NCI-H526 treated with DMSO at 0.1 percent for 48 hours (cell line): ENCODE measurements at regions not wholly inside any gene's neighbourhood (a gene's known extent, or its start where the extent isn't known, plus 50 kb on each side); places are given as distances from the start of the nearest gene placed in this dataset.
A peak's percentile ranks its signal among the peaks of the same experiment; 100 is the strongest.
"Not testable (repeated sequence)": the region's sequence is repeated elsewhere in the genome, so short reads cannot be mapped to it uniquely, and the experiment has no call there.

Source experiments
- DNase-seq: peaks from one replicate; lab custom pipeline; 2025; lab: John Stamatoyannopoulos, UW

DNA sequence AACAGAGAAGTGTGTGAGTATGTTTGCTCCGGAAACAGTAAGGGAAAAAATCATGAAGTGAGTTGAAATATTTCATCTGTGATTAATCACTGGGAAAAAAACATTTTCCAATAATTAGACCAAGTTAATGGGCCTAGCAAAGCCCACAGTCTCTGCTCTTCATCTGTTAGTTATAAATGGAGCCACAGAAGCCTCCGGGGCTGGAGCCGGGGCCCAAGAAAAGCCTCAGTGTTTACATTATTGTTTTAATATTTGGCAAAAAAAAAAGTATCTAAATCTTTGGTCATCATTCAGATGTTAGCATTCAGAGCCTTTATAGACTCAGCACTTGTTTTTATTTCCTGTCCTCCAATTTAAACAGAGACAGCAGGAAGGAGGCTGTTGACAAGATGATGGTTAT is 115.0 kb downstream of the UBE2U start:
- DNase-seq, result no peak

DNA sequence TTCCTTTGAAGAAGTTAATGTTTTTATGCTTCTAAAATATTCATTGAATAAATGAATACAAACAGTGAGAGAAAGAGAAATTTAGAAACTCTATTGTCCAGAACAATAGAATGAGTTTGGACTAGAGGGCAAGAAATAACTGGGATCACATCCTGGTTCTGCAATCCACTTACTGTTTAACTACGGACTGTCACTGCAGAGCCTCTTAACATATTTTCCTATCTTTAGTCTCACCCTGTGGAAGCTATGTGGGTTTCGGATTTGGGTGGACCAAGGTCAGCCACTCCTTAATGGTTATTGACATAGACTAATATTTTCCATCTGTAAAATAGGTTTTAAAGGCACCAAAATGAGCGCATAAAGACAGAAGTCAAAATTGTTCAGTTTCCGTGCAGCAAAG is 116.6 kb downstream of the UBE2U start:
- DNase-seq, result no peak

DNA sequence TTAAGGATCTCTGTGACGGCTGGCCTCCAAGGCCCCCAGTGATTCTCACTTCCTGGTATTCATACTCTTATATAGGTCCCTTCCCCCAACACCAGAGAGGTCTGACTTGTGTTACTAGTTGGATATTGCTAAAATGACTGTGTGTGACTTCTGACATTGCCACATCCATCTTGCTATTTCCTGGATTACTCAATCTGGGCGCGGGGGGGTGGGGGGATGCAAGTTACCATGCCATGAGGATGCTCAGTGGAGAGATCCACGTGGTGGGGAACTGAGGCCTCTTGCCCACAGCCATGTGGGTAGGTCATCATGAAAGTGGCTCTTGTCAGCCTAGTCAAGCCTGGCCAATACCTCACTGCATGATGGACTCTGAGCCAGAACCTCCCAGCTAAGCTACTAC is 117.0 kb downstream of the UBE2U start:
- no peak for DNase-seq

DNA sequence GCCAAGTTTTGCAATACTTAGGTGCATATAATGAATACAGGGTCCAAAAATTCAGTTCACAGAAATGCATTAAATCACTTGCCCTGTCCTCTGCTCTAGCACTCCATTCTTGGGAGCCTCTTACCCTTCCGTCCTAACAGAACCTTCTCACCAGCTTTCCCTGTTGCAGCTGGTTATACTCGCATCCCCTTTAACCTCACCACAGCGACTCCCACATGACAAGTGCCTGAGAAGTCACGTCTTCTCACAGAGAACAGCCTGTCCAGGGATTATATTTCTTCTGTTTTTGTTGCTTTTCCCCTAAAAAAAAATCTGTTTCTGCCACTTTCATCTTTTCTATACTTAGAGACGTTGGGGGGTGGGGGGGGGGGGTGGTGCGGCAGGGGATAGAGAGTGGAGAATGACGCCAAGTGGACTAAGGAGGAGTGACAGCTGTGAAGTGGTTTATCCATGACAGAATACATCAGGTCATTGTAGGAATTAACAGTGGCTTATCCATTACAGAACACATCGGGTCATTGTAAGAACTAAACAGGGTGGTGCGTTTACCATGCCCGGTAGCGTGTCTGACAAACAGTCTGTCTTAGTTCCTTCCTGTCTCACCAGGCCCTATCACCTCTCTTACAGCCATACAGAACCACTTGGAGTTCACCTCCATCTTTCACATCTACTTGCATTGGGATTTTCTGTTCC is 117.6 kb downstream of the UBE2U start:
- no peak for DNase-seq

DNA sequence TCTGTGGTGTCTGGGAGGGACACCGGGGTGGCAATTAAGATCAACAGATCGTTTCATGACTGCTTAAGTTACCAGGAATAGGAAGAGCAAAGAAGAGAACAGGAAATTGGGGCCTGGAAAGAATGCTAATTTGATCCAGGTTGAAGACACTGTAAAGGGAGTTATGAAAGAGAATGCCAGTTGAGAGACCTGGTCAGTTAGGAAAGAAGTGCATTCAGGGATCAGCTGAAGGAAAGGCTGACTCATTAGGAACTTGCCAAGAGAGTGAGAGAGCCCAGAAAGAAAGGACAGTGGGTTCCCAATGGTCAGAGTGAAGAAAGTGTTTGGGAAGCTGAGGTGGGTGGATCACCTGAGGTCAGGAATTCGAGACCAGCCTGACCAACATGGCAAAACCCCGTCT is 119.6 kb downstream of the UBE2U start:
- no peak for DNase-seq

DNA sequence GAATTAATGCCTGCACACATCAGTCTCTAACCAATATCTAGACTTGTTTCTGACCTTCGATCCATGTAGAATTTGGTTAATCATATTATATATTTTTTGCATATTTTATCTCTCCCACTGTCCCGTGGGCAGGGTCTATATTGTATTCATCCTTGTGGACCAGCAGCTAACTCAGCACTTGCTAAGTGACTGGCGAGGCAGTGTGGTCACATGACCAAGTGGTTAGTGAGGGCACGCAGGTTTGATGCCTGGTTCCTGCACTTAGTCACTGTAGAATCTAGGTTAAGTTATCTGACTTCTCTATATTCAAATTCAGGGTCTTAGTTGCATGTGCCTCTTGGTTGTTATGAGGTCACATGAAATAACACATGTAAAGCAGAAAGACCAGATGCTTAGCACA is 120.5 kb downstream of the UBE2U start:
- DNase-seq, result no peak

DNA sequence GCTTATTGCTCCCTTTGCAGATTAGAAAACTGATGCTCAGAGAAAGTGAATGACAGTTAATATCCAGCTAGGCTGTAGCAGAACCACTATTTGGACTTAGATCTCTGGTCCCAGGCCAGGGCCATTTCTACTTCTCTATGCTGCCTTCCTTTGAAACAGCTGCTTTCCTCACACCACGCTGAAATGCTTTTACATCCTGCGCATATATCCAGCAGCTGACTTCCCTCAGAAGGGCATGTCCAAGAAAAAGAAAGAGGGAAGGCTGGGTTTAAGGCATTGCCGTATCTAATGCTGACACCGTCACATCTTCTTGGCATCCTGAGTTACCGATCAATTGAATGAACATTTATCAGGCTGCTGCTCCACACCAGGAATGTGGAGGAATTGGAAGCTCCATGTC is 122.4 kb downstream of the UBE2U start:
- no peak for DNase-seq

DNA sequence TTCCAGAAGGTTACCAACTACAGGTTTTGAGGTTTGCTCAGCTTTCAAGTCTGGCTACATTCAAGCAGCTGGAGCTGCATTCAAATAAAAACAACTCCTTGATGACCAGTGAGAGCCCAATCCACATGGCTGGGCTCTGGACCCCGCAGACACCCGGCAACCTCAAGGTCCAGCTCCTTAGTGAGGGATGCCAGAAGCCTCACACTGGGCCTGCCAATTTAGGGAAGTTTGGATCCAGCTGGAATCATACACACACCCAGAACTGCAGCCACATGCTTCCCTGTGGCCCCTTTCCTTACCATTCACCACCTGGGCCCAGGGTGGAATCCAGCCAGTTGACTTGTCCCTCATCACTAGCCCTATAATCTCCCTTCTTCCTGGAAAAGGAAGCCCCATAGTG is 123.7 kb downstream of the UBE2U start:
- no peak for DNase-seq

DNA sequence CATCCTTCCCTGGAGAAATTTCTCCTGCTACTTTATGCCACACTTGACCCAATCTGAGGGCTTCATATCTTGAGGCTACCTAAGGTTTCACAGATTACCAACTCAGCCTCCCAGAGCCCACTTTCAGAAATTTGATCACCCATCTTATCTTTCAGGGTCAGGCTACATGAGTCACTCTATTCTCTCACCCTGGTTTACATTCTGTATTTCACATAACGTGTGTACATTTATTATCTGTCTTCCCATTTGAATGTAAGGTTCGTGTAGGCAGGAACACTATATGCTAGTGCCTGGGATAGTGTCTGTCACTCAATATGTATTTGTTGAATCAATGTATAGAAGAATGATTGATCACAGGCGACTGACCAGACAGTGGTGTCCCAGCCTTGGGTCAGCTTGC is 124.8 kb downstream of the UBE2U start:
- no peak for DNase-seq

DNA sequence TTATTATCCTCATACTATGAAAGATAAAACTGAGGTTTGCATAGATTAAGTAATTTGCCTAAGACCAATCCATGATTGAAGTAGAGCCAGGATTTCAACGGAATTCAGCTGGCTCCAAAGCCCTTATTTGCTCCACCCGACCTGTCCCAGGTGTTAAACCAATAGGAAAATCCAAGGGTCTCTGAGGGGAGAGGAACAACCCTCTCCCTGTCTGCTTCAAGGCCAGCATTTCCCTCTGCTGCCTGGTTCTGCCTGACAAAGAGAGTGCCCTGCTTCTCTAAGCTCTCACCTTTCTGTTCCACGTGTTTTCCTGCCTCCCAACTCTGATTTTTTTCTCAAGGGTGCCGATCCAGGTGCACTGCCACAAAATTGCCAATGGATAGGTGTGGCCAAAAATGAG is 127.4 kb downstream of the UBE2U start:
- no peak for DNase-seq

DNA sequence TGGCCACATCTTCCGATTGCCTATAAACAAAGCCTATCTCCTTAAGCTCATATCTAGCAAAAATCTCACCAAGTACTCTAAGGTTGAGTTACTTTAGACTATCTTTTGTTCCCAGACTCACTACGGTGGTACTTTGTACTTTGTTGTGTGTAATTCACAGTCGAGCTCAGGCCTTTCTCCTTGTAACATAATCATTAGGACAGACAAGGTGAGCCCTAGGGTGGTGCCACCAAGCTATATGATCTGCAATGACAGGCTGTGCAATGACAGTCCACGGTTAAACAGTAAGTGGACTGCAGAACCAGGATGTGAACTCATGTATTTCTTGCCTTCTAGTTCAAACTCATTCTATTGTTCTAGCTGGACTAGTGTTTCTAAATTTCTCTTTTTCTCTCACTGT is 132.2 kb downstream of the UBE2U start:
- no peak for DNase-seq

DNA sequence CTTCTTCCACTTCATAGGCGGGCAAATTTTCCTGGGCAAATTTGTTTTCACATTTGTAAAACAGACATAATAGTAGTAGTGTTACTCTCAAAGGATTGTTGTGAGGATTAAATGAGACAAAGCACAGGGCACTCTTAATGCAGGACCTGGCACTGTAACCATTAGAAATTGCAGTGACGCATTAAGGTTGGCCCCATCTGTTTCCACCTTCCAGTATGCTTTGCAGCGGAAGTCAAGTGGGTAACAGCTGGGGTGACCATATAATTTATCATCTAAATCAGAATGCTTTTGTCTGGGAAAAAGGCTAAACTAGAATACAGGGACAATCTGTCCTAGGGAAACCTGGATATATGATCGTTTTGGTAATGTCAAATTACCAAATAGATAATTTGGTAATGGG is 132.5 kb upstream of the CACHD1 start:
- DNase-seq, result no peak

DNA sequence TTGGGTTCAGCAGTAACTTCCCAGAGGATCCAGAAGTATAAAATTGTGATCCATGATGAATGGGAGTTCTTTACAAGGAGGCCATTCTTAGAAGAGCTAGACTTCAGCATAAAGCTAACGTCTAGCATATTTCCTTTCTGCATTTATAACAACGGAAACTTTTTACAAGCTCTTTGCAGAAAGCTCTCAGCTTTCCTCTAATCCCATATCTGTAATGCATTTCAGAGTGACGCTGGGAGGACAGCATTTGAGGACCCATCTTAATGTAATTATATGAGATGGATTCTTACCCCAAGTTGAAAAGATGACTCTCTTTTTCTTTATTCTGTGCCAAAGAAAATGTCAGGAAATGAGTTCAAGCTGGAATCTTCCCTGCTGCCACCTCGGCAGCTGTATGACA is 132.0 kb upstream of the CACHD1 start:
- no peak for DNase-seq

DNA sequence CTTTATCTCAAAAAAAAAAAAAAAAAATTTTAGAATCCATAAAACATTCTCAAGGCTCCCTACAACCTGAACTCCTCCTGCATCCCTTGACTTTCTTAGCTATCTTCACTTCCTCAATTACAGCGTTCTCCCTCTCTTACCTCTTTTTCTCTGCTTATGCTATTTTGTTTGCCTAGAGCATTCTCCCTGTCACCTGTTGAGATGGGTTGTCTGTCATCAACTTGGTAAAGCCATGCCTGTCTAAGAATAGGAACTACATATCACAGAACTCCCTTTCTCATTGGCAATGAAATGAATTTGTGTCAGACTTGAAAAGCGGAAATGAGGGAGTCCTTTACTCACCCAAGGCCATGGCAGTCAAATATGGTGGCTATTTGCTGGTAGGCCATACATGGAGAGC is 129.6 kb upstream of the CACHD1 start:
- no peak for DNase-seq

DNA sequence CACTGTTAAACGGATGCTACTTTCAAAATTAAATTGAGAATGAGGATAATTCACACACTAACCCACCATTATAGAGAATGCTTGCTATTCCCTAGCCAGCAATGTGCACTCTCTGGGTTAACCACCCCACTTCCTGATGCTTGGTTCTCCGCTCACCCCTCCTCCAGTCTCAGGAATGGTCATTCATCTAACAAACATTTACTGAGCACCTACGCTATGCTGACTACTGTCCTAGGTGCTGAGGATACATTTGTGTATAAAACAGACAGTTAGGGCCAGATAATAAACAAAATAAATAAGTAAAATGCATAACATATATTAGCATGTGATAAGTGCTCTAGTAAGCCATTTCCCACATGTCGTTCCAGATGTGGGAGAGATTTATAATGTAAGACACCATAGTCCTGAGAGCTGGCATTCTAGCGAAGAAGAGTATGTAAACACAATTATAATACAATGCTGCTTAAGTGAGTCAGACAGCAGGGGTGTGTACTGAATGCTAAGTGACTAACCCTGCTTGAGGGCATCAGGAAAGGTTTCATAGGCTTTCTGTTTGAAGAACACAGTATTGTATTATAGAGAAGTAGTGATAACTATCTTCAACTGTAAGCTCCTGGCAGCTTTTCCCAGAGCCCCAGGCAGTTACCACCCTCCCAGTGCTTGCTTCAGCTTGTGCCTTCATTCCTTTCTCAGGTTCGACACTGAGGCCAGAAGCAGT is 126.7 kb upstream of the CACHD1 start:
- DNase-seq, result peak; percentile 61

DNA sequence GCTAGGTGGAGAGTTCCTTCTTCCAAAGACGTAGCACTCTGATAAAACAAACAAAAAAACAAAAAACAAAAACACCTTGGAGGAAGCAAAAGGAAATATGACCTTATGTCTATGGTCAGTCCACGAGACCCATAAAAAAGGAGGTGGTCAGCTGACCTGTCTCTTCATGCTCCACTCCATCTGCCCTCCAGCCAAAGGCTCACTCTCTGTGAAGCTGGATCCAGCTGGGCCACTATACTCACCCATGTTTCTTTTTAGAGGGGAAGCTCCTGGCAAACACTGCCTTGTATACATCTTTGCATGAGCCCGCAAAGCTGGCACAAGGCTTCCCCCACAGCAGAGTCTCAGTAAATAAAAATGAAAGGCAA is 126.1 kb upstream of the CACHD1 start:
- DNase-seq, result no peak

DNA sequence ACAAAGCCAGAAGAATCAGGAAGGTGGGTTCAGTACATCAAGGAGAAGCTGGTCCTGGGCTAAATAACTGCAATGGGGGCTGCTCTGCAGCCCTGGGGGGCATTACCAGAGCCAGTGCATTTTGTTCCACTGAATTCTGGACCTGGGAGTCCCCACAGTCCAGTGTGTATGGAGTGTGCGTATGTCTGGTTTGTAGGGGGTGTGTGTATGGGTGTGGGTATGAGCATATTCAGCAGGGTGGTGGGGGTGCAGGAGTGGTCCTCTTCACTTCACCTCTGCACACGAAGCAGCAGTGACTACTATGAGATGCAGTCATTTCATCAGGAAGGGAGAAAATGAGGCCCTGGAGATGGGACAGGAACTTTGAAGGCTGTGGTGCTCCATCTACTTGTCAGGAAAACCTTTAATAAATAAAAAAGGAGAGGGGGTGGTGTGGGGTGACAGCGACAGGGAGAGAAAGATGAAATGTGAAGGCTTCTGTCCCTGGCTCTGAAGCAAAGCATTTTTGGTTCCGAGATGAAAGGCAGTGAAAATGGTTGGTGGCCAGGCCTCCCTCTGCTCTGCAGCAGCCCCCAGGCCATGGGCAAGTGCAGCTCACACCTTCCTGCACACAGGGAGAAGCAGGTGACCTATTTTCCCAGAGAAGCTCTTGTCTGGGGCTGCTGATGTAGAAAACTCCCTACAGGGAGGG is 121.5 kb upstream of the CACHD1 start:
- DNase-seq, result no peak

DNA sequence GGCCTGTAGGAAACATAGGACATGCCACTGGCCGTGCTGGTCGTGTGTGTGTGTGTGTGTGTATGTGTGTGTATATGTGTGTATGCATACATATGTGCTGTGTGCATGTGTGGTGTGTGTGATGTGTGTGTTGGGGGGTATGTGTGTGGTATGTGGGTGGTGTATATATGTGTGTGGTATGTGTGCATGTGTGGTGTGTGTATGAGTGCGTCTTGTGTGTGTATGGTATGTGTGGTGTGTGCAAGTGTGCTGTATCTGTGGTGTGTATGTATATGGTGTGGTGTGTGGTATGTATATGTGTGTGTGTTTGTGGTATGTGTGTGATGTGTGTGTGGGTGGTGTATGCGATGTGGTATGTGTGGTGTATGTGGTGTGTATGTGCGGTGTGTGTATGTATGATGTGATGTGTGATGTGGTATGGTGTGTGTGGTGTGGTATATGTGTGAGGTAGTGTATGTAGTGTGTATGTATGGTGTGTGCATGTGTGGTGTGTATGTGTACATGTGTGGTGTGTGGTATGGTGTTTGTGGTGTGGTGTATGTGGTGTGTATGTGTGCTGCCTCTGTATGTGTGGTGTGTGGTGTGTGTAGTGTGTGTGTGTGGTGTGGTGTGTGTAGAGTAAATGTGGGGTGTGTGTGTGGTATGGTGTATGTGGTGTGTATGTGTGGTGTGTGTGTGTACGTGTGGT is 120.8 kb upstream of the CACHD1 start:
- DNase-seq, result no peak

DNA sequence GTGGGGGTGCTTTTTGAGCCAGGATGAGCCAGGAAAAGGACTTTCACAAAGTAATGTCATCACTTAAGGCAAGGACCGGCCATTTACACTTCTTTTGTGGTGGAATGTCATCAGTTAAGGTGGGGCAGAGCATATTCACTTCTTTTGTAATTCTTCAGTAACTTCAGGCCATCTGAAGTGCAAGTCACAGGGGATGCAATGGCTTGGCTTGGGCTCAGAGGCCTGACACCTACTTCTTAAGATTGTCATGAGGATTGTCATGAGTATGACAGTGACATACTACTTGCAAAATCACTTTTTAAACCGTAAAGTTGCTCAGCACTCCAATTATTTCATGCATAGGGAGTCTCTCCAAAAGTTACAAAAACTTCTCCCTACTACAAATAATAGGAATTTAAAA is 114.4 kb upstream of the CACHD1 start:
- not testable (repeated sequence) for DNase-seq

DNA sequence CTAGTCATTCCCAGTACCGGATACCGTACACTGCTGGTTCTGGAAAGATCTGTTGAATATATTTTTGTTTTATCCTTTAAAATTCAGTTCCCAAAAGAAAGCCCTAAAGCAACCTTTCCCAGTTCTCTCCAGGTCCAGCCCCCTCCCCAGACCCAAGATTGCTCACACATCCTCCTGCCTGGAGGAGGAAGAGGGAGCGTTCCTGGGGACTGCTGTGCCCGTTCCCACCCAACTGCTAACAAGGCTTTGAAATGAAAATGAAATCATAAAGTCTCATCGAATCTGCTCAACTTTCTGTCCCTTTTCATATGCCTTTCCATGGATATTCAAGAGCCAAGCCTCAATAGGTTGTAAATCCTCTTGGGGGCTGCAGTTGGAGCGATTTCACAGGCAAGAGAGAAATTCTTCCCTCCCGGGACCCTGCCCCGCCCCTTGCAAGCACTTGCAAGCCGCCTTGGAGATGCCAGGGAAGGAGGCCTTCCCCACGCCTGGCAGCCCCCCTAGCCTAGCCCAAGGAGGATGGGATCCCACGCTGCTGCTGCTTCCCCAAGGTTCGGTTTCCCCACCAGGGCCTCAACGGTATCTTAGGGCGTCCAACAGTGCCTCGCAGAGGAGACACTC is 113.2 kb upstream of the CACHD1 start:
- DNase-seq, result no peak

DNA sequence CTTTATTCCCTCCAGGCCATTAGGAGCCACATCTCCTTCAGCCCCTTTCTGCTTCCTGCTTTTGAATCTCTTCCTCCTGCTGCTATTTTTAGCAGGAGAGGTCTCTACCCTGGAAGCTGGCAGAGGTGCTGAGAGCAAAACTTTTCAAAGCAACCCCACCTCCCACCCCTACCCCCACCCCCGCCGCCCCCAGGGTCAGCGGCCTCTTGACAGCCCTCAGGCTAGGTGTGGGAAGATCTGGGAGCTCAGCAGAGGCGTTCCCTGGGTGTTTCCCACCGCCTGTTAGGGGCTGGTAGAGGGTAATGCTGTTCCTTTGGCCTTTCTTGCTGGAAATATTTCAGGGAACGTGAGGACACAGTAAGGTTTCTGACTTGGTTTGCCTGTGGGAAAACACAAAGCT is 112.5 kb upstream of the CACHD1 start:
- DNase-seq, result no peak

DNA sequence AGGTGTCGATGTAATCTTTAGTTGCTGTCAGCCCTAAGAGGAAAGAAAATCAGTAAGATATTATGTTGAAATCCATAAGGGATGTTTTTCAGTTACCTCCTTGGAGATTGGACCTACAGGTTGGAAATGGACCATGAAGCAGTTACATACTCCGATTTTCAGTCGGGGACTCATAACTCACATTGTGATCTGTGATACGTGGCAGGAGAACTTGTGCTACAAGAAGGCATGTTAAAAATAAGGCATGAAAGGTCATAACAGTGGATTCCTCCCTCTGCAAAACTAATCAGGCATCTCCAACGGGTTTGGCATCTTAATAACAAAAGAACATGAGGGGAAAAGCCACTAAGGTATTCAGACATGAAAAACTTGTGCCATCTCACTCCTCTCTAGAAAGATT is 111.2 kb upstream of the CACHD1 start:
- DNase-seq, result no peak
